HG03025 (cell line): ENCODE measurements at regions not wholly inside any gene's neighbourhood (a gene's known extent, or its start where the extent isn't known, plus 50 kb on each side); places are given as distances from the start of the nearest gene placed in this dataset.
A peak's percentile ranks its signal among the peaks of the same experiment; 100 is the strongest.

ENCODE experiments used
- ATAC-seq: cut with Tn5 transposase; IDR thresholded peaks from one replicate; pipeline ENCODE4 v1.9.1; 2021; ENCODE audit warnings: mild to moderate bottlenecking, moderate library complexity; ENCODE audit not compliant: unreplicated experiment, low FRiP score

DNA sequence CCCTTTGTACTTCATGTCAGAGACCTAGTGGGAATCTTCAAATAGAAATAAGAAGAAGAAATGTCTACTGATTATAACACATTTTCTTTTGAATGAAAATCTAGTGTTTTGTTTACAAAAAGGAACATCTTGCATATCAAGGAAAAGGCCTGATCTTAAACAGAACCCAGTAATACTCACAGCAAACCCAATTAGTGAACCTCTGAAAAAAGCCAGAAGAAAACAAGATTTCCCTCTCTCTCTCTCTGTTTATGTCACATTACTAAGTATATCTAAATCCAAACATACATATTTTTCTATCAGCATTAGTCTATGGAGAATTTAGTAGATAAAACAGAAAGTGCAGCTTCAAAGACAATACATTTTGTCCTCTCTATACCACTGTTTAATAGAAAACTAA lies 457.9 kb downstream of the NR2F1-AS1 start:
- ATAC-seq, result no peak

DNA sequence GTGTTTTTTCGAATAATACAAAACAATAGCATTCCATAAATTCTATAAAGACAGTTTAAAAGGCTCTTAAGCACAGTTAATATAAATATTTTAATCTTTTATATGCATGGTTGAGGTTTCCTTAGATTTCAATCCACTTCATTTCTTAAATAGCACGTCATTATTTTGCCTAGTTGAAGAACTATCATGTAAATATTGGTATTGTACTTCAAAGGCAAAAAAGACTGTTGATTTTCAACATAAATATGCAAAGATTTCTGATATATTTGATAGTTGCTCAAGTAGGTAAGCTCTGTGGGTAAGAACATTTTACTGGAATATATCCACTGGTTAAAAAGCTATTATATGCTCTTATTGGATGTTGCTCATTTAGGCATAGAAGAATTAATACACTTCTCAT lies 458.6 kb downstream of the NR2F1-AS1 start:
- no peak for ATAC-seq

DNA sequence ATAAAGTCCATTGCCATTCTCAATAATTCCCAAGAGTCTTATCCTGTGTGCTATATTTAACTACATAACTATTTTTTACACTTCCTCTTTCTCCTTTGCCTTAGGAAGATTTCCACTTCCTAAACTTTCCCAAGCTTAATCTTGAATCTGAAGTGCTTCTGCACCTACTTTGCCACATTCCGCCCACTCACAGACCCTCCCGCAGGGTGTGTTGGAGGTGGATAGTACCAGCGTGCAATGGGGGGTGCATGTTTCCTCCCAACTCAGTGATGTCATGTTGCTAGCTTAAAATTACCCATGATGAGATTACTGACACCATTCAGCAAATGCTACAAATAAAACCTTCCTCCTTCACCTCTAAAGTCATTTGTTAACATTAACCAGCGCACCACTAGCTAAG lies 460.2 kb downstream of the NR2F1-AS1 start:
- ATAC-seq, result no peak

DNA sequence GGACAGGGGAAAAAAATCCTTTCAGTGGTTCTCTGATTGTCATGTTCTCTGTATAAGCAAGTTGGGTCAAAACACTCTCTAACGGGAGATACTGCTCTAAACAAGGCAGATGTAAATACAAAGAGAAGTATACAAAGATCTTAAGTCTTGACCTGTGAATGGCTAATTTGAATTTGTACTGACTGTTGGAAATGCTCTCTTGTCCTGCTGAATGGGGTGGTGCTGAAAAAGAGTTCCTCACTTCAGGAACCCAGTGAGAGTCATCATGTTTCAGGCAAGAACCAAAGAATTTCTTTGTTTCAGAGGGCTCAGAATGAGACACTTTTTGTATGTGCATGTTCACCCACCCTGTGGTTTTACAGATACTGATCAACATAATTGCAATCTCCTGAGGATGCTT lies 461.0 kb downstream of the NR2F1-AS1 start:
- no peak for ATAC-seq

DNA sequence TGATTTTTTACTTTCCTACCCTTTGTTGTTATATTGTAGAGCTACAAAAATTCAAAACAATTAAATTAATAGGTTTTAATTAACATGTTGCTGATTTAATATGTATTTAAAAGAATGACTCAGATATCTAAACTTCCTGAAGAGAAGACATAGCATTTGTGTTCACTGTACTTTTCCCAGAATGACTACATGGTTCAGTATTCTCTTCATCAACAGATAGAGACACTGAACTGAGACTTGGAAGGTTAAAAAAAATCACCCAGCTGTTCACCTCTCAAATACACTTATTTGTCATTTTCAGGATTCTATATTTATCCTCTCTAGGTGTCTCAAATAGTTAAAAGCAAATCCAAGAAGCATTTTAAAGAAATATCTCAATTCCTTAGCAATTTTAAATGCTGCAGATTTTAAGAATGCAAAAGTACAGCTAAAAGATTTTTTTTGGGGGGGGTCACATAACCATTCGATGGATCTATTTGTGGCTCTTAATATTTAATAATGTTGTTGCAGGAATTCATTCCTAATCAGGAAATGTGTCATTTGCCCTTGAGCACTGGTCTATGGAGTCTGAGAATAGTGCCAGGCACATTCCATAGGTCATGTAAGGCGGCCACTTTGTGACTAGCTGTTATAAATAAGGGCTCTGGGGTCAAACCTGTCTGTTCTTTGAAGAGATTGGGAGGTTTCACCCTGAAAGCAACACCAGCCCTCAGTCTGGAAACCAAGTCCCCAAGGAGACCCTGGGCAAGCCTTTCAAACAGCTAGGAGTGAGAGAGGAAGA lies 463.1 kb downstream of the NR2F1-AS1 start:
- ATAC-seq, result no peak

DNA sequence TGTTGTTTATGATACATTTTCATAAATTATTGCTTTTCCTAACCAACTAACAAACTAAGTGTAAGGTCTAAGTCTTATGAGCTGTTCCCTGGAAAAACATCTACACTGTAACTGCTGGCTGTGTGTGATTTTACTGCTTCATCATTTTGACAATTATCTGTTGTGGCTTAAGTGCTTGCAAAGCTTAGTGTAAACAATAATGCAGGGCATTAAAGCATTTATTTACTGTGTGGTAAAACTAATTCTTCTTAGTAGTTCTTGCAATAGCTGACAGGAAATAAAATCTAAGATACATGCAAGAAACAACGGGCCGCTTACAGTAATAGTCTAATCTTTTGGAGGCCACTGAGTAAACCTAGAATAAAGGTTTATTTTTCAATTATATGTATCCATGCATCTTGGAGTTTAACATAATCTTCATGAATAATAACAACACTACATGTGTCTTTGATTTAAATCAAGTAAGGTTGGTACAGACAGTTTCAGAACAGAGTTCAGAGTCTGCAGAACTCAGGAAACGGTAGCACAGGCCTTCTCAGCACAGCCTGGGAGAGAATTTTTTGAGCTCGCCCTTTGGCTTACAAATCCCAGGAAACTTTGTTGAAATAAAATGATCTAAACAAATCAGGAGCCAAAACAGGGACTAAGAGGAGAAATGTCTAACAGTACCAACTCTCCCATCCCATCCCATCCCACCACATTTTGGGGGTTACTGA lies 473.1 kb downstream of the NR2F1-AS1 start:
- no peak for ATAC-seq

DNA sequence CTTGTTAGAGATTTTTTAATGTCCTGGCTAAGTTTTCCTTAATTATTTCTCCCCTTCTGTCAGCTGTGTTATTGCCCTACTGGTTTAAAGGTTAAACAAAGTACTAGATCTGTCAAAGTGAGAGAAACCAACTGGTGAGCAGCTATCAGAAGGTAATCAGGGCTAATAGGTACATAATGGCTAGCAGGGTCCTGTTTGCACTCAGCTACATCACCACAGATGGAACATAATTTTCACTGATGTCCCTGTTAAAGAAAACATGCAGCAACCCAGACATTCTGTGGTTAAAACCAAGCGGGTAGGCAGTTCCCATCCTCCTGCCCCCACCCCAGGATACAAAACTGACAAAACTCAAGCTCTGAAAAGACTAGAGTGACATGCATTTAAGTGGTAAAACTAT lies 473.9 kb downstream of the NR2F1-AS1 start:
- no peak for ATAC-seq

DNA sequence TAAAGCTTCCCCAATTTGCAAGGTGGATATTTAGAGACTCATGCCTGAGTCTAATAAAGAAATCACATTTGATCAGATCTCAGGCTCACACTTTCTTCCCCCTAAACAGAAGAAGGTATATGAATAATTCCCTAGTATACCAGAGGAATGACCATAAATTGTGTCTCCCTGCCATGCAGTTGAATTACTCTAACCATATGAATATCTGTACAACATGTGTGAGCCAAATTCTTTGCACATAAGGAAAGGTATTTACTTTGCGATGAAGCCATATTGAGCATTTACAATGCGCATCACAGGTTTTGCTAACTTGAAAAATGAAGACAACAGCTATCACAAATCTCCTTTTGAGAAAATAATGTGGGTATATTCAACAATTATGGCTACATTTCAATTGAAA lies 479.4 kb downstream of the NR2F1-AS1 start:
- ATAC-seq, result no peak

DNA sequence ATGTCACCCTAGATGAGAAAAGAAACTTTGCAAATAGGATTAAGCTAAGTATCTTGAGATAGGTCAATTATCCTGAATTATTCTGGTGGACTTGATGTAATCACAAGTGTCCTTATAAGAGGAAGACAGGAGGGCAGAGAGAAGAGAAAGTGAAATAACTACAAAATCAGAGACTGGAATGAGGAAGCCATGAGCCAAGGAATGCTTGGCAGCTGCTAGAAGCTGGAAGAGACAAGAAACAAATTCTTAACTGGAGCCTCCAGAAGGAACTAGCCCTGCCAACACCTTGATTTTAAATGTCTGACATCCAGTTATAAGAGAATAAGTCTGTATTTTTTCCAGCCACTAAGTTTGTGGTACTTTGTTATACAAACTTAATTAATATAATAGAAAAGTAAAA lies 480.0 kb downstream of the NR2F1-AS1 start:
- no peak for ATAC-seq

DNA sequence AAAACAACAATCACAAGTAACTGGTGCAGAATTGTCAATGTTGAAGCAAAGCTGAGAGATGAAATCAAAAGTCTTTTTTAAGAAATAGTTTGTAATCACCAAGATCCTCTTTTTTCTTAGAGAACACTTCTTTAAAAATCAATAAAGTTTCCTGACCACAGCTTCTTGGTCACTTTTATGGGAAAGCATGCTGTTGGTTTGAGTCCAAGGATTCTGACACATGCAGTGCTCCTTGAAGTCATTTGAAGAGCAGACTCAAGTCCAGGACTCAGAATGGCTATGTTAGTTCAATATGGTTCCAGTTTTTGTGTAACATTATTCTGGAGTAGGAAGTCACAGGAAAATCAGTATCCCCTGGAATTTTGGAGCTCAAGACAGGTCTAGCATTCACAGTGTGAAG lies 480.6 kb downstream of the NR2F1-AS1 start:
- ATAC-seq, result no peak

DNA sequence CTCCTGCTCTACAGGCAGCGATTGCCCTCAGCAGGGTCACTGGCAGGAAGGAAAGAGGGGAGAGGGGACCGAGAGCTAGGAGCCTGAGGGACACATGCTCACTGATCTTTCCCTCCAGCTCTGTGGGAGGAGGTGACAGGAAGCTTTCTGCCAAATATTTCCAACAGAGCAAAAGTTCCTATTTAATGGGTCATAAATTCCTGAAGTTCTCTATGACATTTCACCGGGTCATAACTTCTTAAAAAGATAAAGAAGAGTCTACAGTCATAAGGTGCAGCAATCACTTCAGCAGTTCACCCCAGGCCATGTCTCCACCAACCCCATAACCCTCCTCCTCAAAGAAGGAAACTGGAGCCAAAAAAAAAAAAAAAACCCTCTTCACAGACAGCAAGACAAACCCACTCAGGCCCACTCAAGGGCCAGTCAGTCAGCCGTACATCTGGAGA lies 481.1 kb downstream of the NR2F1-AS1 start:
- no peak for ATAC-seq

DNA sequence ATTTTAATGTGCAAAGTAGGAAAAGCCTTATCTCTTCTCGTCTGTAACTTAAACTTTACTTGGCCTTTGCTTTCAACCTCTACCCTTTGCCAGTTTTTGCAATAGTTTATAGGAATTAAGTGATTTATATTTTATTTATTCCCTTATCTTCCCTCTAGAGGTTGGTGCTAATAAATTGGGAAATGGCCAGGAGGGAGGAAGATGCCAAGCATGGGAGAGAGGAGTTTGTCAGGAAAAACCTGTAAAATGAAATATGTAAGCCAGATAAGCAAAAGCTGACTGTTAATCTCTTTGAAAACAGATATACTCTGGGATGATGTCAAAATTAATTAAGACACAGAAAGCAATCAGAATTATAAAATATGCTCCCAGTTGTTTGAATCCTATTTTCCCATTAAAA lies 484.5 kb downstream of the NR2F1-AS1 start:
- ATAC-seq, result no peak

DNA sequence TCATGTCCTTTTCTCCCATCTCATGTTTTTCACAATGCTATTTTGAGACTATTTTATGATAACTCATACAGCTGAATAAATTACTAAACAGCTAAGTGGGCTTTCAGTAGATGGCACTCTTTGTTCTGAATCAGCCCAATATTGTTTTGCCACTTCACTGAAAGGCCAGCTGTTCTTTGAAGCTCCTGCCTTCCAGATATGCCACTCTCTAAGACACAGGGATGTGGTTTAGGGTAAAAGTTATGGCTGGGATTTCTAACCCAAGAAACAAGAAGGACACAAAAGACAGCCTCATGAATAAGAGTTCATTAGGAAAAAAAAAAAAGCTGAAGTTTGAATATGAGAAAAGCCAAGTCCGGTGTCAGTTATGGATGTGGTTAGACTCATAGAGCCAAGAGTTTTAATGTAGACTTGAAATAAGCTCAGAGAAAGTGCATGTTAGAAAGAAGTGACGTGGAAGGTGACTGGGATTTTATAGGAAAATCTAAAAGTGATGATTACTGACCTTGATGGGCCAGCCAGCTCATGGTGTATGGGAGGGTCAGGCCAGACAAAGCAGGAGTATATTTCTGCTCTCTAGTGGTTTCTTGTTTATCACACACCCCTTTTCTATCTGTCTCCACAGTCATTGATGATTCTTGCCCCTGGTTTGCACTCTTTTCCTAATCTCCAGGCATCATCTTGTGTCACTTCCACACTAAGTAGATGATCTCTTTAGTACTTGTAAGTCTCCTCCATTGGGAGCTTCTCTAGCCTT lies 488.5 kb downstream of the NR2F1-AS1 start:
- ATAC-seq, result no peak

DNA sequence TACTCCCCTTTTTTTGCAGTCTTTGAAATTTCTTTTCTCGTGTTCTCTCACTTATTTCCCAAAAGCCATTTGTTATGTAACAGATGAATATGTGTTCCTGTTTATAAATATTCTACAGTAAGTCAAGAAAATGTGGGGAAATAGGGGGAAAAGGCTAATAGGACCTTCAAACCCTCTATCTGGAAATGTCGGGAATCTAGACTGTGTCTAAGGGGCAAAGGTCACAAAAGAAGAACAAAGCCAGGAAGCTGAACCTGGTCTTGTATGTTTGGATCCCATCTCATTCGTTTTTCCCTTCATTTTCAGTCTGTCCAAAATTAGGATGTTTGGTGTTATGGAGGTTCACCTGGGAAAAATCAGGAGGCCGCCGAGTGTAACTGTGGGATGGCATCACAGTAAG lies 490.3 kb downstream of the NR2F1-AS1 start:
- ATAC-seq, result no peak

DNA sequence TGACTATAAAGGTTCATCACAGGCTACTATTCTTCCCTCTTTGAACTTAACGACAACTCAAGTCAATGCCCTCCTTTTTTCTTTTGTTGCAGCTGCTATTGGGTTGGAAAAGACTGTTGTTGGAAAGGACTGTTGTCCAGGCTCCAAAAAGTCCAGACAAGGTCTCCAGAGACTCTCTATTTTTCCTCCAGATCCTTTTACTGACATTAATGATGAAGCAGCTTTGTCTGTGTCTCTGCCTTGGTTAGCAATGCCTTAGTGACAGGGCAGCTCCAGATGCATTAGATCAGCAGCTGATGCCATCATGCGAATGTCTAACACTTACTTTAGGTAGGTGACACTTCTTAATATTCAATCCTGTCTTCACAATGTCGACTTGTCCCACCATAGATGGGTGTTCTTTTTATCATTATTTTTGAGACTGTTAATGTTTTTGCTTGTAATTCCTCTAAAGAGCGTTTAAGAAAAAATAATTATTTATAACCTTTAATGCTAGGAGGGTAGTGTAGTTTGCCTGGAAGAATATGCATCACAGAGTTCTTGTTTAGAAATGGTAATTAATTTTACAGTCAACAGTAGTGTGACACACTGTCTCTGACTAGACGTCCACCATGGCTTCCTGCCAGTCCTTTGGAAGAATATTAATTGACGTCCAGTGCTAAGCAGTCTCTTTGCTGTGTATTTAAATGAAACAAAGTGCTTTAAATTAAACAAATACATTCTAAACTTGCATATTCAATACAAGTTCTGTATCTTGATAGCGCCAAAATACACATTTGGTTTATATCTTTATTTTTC lies 492.2 kb downstream of the NR2F1-AS1 start:
- no peak for ATAC-seq

DNA sequence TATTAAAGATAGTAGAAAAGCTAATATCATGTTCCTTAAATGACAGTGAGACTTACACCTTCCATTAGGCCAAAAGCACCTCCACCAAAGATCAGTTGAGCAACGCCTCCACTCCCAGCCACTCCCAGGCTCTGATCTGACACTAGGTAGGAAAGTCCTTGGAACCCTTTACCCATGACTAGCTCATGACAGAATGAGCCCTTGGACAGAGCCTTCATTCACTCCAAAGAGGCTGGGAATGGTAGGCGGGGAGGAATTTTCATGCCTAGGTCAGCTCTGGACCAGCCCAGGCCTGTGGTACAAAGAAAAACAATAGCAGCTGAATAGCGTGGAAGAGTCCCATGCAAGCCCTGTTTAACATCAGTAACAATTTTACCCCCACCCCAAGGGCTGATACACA lies 493.7 kb downstream of the NR2F1-AS1 start:
- no peak for ATAC-seq

DNA sequence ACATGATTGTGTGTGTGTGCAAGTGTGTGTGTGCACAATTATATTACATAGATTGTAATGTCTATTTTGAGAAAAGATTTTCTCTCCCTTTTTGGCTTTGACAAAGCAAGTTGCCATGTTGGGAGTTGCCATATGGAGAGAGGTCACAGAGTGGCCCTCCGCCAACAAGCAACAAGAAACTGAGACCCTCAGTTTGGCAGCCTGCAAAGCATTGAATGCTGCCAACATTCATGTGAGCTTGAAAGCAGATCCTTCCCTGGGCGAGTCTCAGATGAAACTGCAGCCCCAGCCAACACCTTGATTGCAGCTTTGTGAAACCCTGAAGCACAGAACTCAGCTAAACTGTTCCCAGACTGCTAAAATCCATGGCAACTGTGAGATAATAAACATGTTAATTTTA lies 498.0 kb downstream of the NR2F1-AS1 start:
- ATAC-seq, result no peak

DNA sequence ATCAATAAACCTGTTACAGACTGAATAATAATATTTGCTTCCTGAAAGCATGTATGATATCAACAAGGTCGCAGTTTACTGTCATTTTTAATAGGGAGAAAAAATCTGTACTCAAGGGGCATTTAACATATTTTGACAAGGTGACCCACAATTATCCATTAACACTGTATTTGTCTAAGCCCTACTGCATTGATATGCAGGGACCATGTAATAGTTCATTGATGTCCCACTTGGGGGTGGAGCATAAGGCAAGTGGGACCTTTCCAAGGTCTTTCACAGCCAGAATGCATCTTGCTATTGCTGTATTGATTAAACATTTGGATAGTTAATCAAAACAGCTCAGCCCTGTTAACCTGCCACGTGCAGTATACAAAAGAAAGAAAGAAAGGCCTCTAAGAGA lies 502.0 kb downstream of the NR2F1-AS1 start:
- ATAC-seq, result no peak

DNA sequence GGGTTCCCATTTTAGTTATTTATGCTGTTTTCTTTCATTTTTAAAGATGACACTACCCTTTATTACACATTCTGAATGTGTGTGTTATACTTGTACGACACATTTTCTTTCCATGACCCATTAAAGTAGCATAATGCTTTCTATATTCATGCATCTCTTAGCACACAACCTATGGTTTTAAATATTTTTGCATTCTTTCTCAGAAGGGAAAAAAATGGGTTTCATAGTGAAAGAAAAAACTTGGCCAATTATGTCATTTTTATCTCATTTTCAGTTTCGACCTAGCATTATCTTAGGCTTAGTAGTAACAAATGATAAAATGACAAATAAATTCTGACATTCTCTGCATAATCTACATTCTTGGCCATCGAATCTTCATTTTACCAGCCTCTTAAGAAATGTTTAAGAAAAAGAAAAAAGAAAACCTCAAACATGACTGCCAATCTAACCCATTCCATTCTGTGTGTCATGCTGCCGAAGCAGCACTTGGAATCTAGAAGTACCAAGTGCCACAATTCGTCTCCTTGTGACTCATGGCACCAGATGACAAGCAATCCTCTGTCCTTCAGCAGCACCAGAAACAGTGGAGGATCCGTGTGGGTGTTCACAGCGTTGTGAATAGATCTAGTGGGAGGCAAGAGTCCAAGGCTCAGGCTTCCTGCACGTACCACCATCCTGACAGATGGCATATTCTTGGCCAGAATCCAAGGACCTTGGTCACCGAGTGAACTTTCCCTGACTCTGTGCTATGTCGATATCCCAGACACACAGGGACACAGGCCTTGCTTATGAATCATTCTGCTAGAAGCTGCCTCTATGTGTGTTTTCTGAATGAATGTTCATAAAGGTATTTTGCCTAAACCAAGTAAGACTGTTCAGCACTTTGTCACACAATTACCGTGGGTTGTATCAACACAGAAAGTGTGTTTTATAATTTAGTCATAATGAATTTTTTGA lies 502.7 kb downstream of the NR2F1-AS1 start:
- ATAC-seq, result peak; percentile 87
